D721Med (cell line): ENCODE measurements at regions not wholly inside any gene's neighbourhood (a gene's known extent, or its start where the extent isn't known, plus 50 kb on each side); places are given as distances from the start of the nearest gene placed in this dataset.

Experiments used
- DNase-seq: peaks from one replicate; pipeline ENCODE4 v3.0.0; 2011; ENCODE audit warnings: low spot score; ENCODE audit not compliant: insufficient read length
- FAIRE-seq: peaks from 2 replicates; lab custom pipeline; 2011; peaks lifted over from hg19 to GRCh38; lab: Jason Lieb, UNC
- CTCF ChIP-seq: IDR thresholded peaks from 2 replicates; pipeline ENCODE4 v1.5.1; 2012; ENCODE audit warnings: mild to moderate bottlenecking, control low read depth; ENCODE audit not compliant: insufficient read depth; ENCODE audit errors: missing control alignments

GRCh38 chr5:57753446-57753845, 270.8 kb upstream of the ACTBL2 start:
- FAIRE-seq (no peak), DNase-seq (no peak)
- no peak for TF ChIP-seq CTCF

DNA sequence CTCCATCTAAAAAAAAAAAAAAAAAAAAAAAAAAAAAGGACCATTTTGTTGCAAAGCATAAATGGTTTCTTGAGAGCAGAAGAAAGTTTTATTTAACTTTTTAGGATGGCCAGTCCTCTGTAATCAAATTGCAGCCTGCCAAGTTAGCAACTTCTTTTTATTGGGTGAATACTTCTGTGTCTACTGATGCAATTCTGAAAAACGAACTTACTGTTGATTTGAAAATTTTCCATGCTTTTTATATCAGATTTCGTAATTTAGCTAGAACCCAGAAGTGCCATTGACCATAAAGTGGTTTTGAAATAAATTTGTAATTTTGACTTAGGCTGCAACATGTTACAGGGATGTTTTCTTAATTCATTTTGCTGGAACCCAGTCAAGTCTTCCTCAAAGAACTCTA, 269.1 kb upstream of the ACTBL2 start:
- no peak for TF ChIP-seq CTCF
- FAIRE-seq: no peak
- no peak for DNase-seq

GRCh38 chr5:57750891-57751290, 268.3 kb upstream of the ACTBL2 start:
- no peak for TF ChIP-seq CTCF
- FAIRE-seq: no peak
- DNase-seq: no peak

DNA sequence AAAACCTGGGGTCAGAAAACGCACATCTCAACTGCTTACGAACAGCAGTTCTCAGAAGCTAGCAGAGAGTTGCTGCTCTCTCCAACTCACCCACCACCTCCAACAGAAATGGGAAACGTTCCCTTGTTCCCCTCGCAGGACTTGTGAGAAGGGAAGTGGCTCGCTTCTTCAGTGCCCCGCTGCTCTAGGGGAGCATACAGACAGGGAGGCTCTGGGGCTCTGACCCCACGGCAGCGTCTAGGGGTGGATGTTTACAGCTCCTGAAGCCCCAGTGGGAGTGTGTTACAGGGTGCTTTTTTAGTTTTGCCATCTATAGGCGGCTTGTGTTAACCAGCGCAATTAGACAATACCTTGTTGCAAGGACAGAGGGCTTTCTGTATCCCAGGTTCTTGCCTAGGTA, 267.7 kb upstream of the ACTBL2 start:
- TF ChIP-seq CTCF: no peak
- FAIRE-seq: no peak
- DNase-seq: no peak

GRCh38 chr5:57749396-57749795, 266.8 kb upstream of the ACTBL2 start:
- FAIRE-seq (no peak), DNase-seq (no peak)
- no peak for TF ChIP-seq CTCF

- TF ChIP-seq CTCF: no peak
- DNase-seq (no peak), FAIRE-seq (no peak)
Measured at GRCh38 chr5:57745700-57746651, 263.4 kb upstream of the ACTBL2 start.

GRCh38 chr5:57745029-57745428, 262.4 kb upstream of the ACTBL2 start:
- TF ChIP-seq CTCF: no peak
- FAIRE-seq: no peak

More at GRCh38 chr5:57745029-57745428, 262.4 kb upstream of the ACTBL2 start:
- no peak for DNase-seq
